ENCODE measurements at regions not wholly inside any gene's neighbourhood (a gene's known extent, or its start where the extent isn't known, plus 50 kb on each side); places are given as distances from the start of the nearest gene placed in this dataset.

GRCh38 chr10:25701652-25702051, 232.4 kb upstream of the MYO3A start:
- WGBS, 2 donors = 63 to 81% methylated on average over 15 of the region's 15 CpGs
- no peak for TF ChIP-seq CTCF (IDR thresholded peaks at IDR 0.05; ENCODE audit: control extremely low read depth, extremely low read depth)
- Histone ChIP-seq H3K36me3 (ENCODE audit: control insufficient read depth in 4 of 4, insufficient read depth in 4 of 4, low read length in 4 of 4) (no peaks in the 10 kb centered on the region), H3K4me3 (no peak overlapping the region), H3K27ac (ENCODE audit: low read depth in 1 of 2, low read length in 1 of 2) (no peak overlapping the region), H3K9me3 (ENCODE audit: control insufficient read depth in 4 of 4, insufficient read depth in 3 of 4, low read length in 3 of 4) (no peaks in the 10 kb centered on the region), H3K27me3 (ENCODE audit: control insufficient read depth in 3 of 3, insufficient read depth in 3 of 3, low read length in 2 of 3) (no peaks in the 10 kb centered on the region), H3K4me1 (ENCODE audit: control insufficient read depth in 5 of 5, insufficient read depth in 5 of 5, low read length in 5 of 5) (no peaks in the 10 kb centered on the region), H3K9ac (ENCODE audit: insufficient read depth in 1 of 2, low read length in 2 of 2) (no peak overlapping the region)
- ATAC-seq (ENCODE audit: insufficient read depth, low FRiP score) = no peak
- no peak for DNase-seq

GRCh38 chr10:25704622-25705021, 229.4 kb upstream of the MYO3A start:
- H3K27me3 ChIP-seq (ENCODE audit: control insufficient read depth in 3 of 3, insufficient read depth in 3 of 3, low read length in 2 of 3) = no peaks in the 10 kb centered on the region
- peak in 1 of 3 donors; percentile 6 for DNase-seq
- H3K4me1 ChIP-seq (ENCODE audit: control insufficient read depth in 5 of 5, insufficient read depth in 5 of 5, low read length in 5 of 5) = no peaks in the 10 kb centered on the region
- H3K9ac ChIP-seq (ENCODE audit: insufficient read depth in 1 of 2, low read length in 2 of 2) = no peak overlapping the region
- no peak overlapping the region for H3K27ac ChIP-seq (ENCODE audit: low read depth in 1 of 2, low read length in 1 of 2)
- WGBS, 2 donors = 67 to 74% methylated on average over 6 of the region's 6 CpGs
- ATAC-seq (ENCODE audit: insufficient read depth, low FRiP score) = no peak
- no peak overlapping the region for H3K4me3 ChIP-seq
- H3K36me3 ChIP-seq (ENCODE audit: control insufficient read depth in 4 of 4, insufficient read depth in 4 of 4, low read length in 4 of 4) = no peaks in the 10 kb centered on the region
- no peaks in the 10 kb centered on the region for H3K9me3 ChIP-seq (ENCODE audit: control insufficient read depth in 4 of 4, insufficient read depth in 3 of 4, low read length in 3 of 4)
- TF ChIP-seq CTCF (IDR thresholded peaks at IDR 0.05; ENCODE audit: control extremely low read depth, extremely low read depth) = no peak

- Histone ChIP-seq H3K36me3 (ENCODE audit: control insufficient read depth in 4 of 4, insufficient read depth in 4 of 4, low read length in 4 of 4) (no peaks in the 10 kb centered on the region), H3K27me3 (ENCODE audit: control insufficient read depth in 3 of 3, insufficient read depth in 3 of 3, low read length in 2 of 3) (no peaks in the 10 kb centered on the region), H3K9me3 (ENCODE audit: control insufficient read depth in 4 of 4, insufficient read depth in 3 of 4, low read length in 3 of 4) (peaks cover 0 to 1% (median 0%) of the 10 kb centered on the region in 4 donors), H3K4me1 (ENCODE audit: control insufficient read depth in 5 of 5, insufficient read depth in 5 of 5, low read length in 5 of 5) (no peaks in the 10 kb centered on the region), H3K9ac (ENCODE audit: insufficient read depth in 1 of 2, low read length in 2 of 2) (no peak overlapping the region), H3K4me3 (no peak overlapping the region), H3K27ac (ENCODE audit: low read depth in 1 of 2, low read length in 1 of 2) (no peak overlapping the region)
- ATAC-seq (ENCODE audit: insufficient read depth, low FRiP score) (no peak), DNase-seq (no peak)
- no peak for TF ChIP-seq CTCF (IDR thresholded peaks at IDR 0.05; ENCODE audit: control extremely low read depth, extremely low read depth)
- 78 to 89% methylated on average over 4 of the region's 4 CpGs for WGBS, 2 donors
Observed at GRCh38 chr10:25707572-25707971, 226.5 kb upstream of the MYO3A start.

- no peak for TF ChIP-seq CTCF (IDR thresholded peaks at IDR 0.05; ENCODE audit: control extremely low read depth, extremely low read depth)
- no peak overlapping the region for H3K9ac ChIP-seq (ENCODE audit: insufficient read depth in 1 of 2, low read length in 2 of 2)
- 88 to 90% methylated on average over 8 of the region's 8 CpGs for WGBS, 2 donors
- H3K27me3 ChIP-seq (ENCODE audit: control insufficient read depth in 3 of 3, insufficient read depth in 3 of 3, low read length in 2 of 3) = no peaks in the 10 kb centered on the region
- no peak overlapping the region for H3K4me3 ChIP-seq
- DNase-seq = no peak
- peaks cover 0 to 1% (median 0%) of the 10 kb centered on the region in 4 donors for H3K9me3 ChIP-seq (ENCODE audit: control insufficient read depth in 4 of 4, insufficient read depth in 3 of 4, low read length in 3 of 4)
- no peaks in the 10 kb centered on the region for H3K4me1 ChIP-seq (ENCODE audit: control insufficient read depth in 5 of 5, insufficient read depth in 5 of 5, low read length in 5 of 5)
- ATAC-seq (ENCODE audit: insufficient read depth, low FRiP score) = no peak
- no peaks in the 10 kb centered on the region for H3K36me3 ChIP-seq (ENCODE audit: control insufficient read depth in 4 of 4, insufficient read depth in 4 of 4, low read length in 4 of 4)
- H3K27ac ChIP-seq (ENCODE audit: low read depth in 1 of 2, low read length in 1 of 2) = no peak overlapping the region
Observed at GRCh38 chr10:25707976-25708671, 225.9 kb upstream of the MYO3A start.
